ENCODE measurements at regions not wholly inside any gene's neighbourhood (a gene's known extent, or its start where the extent isn't known, plus 50 kb on each side); places are given as distances from the start of the nearest gene placed in this dataset.

DNA sequence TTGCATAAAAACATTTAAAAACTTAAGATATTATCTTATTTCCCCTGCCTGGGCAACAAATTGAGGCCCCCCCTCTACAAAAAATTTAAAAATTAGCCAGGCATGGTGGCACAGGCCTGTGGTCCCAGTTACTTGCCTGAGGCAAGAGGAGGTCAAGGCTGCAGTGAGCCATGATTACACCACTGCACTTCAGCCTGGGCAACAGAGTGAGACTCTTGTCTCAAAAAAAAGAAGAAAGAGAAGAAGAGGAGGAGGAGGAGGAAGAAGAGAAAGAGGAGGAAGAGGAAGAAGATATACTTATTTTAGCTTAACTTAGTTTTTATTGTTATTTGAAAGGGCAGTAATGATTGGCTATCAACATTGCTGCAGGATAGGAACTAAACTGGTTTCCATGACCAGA lies 73.8 kb upstream of the IPO9 start:
- no peak for TF ChIP-seq GABPA (IDR thresholded peaks at IDR 0.05; ENCODE audit: low read depth)
- TF ChIP-seq, protein P1, sequence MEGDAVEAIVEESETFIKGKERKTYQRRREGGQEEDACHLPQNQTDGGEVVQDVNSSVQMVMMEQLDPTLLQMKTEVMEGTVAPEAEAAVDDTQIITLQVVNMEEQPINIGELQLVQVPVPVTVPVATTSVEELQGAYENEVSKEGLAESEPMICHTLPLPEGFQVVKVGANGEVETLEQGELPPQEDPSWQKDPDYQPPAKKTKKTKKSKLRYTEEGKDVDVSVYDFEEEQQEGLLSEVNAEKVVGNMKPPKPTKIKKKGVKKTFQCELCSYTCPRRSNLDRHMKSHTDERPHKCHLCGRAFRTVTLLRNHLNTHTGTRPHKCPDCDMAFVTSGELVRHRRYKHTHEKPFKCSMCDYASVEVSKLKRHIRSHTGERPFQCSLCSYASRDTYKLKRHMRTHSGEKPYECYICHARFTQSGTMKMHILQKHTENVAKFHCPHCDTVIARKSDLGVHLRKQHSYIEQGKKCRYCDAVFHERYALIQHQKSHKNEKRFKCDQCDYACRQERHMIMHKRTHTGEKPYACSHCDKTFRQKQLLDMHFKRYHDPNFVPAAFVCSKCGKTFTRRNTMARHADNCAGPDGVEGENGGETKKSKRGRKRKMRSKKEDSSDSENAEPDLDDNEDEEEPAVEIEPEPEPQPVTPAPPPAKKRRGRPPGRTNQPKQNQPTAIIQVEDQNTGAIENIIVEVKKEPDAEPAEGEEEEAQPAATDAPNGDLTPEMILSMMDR (IDR thresholded peaks at IDR 0.05), result no peak
- no peak for TF ChIP-seq EZH2phosphoT487 (IDR thresholded peaks at IDR 0.05; ENCODE audit: borderline replicate concordance, low read depth)
- TF ChIP-seq FOXM1 (IDR thresholded peaks at IDR 0.05; ENCODE audit: low read depth), result no peak
- TF ChIP-seq, protein P2, sequence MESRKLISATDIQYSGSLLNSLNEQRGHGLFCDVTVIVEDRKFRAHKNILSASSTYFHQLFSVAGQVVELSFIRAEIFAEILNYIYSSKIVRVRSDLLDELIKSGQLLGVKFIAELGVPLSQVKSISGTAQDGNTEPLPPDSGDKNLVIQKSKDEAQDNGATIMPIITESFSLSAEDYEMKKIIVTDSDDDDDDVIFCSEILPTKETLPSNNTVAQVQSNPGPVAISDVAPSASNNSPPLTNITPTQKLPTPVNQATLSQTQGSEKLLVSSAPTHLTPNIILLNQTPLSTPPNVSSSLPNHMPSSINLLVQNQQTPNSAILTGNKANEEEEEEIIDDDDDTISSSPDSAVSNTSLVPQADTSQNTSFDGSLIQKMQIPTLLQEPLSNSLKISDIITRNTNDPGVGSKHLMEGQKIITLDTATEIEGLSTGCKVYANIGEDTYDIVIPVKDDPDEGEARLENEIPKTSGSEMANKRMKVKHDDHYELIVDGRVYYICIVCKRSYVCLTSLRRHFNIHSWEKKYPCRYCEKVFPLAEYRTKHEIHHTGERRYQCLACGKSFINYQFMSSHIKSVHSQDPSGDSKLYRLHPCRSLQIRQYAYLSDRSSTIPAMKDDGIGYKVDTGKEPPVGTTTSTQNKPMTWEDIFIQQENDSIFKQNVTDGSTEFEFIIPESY (IDR thresholded peaks at IDR 0.05; ENCODE audit: borderline replicate concordance, low read depth), result no peak
- TF ChIP-seq, protein P3, sequence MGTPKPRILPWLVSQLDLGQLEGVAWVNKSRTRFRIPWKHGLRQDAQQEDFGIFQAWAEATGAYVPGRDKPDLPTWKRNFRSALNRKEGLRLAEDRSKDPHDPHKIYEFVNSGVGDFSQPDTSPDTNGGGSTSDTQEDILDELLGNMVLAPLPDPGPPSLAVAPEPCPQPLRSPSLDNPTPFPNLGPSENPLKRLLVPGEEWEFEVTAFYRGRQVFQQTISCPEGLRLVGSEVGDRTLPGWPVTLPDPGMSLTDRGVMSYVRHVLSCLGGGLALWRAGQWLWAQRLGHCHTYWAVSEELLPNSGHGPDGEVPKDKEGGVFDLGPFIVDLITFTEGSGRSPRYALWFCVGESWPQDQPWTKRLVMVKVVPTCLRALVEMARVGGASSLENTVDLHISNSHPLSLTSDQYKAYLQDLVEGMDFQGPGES (IDR thresholded peaks at IDR 0.05; ENCODE audit: low read depth, low read length), result no peak
